Uterus (tissue), 3 donors: ENCODE measurements at regions not wholly inside any gene's neighbourhood (a gene's known extent, or its start where the extent isn't known, plus 50 kb on each side); places are given as distances from the start of the nearest gene placed in this dataset.

Experiments used
- DNase-seq, 2 donors: peaks; one replicate each; pipeline ENCODE4 v3.0.0-alpha.2; 2019 to 2020
- H3K27ac ChIP-seq, 2 donors: fragments of 200-600 bp; sonication (generic); 1 replicate in 1 of 2; 2 replicates in 1 of 2; pipeline ENCODE4 v1.5.1; 2016 to 2018
- H3K27me3 ChIP-seq, 2 donors: fragments of 200-600 bp; sonication (generic); one replicate each; pipeline ENCODE4 v1.5.1; 2018 to 2019; ENCODE audit warnings: control low read depth in 1 of 2
- H3K36me3 ChIP-seq, 2 donors: fragments of 200-600 bp; sonication (generic); one replicate each; pipeline ENCODE4 v1.5.1; 2019; ENCODE audit warnings: control low read depth in 1 of 2
- H3K4me1 ChIP-seq, 2 donors: fragments of 200-600 bp; sonication (generic); one replicate each; pipeline ENCODE4 v1.5.1; 2018 to 2019; ENCODE audit warnings: control low read depth in 1 of 2
- H3K4me3 ChIP-seq, 2 donors: fragments of 200-600 bp; sonication (generic); 1 replicate in 1 of 2; 2 replicates in 1 of 2; pipeline ENCODE4 v1.5.1; 2018 to 2019; ENCODE audit warnings: mild to moderate bottlenecking in 1 of 2
- H3K9me3 ChIP-seq, 2 donors: fragments of 200-600 bp; sonication (generic); one replicate each; pipeline ENCODE4 v1.5.1; 2019; ENCODE audit warnings: control low read depth in 1 of 2
- POLR2A ChIP-seq, 2 donors: fragments of 450-650 bp; IDR thresholded peaks; one replicate each; pipeline ENCODE4 v1.6.1; 2016; ENCODE audit warnings: antibody characterized with exemption in 2 of 2, mild to moderate bottlenecking in 1 of 2, moderate library complexity in 1 of 2
- intact Hi-C: fragments of 100-400 bp; cut with DNase I; formaldehyde crosslinking; loops from one replicate; pipeline ENCODE4 v1.15.1; 2023; ENCODE audit warnings: low total_unique reads
- TF ChIP-seq, protein P1 (sequence below), 4 experiments: fragments of 200-600 bp in 2 of 4; fragments of 450-650 bp in 2 of 4; sonication (generic) in 2 of 4; IDR thresholded peaks; one replicate each; pipeline ENCODE4 v1.5.1; 2016 to 2019; ENCODE audit warnings: antibody characterized with exemption in 4 of 4, mild to moderate bottlenecking in 2 of 4, moderate library complexity in 1 of 4
- donor health status: DM: yes; HTN: yes; CAD: no.

DNA sequence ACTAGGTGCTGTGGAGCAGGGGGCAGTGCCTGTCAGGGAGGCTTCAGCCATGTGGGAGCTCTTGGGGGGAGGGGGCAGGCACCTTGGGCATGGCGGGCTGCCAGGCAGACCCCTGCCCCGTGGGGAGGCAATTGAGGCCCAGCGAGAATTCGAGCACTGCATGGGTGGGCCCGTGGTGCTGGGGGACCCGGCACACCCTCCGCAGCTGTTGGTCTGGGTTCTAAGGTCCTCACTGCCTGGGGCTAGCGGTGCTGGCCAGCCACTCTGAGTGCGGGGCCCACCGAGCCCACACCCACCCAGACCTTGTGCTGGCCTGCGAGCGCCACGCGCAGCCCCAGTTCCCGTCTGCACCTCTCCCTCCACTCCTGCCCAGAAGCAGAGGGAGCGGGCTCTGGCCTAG is 835.5 kb upstream of the CNTN5 start:
- DNase-seq = no peak
- Histone ChIP-seq H3K36me3 (peaks cover 0 to 2% of the 10 kb centered on the region in 2 donors), H3K27ac (no peak overlapping the region), H3K4me1 (no peaks in the 10 kb centered on the region), H3K4me3 (no peak overlapping the region), H3K9me3 (no peaks in the 10 kb centered on the region), H3K27me3 (no peaks in the 10 kb centered on the region)
- no peak for TF ChIP-seq POLR2A (IDR thresholded peaks at IDR 0.05)
- TF ChIP-seq, protein P1, sequence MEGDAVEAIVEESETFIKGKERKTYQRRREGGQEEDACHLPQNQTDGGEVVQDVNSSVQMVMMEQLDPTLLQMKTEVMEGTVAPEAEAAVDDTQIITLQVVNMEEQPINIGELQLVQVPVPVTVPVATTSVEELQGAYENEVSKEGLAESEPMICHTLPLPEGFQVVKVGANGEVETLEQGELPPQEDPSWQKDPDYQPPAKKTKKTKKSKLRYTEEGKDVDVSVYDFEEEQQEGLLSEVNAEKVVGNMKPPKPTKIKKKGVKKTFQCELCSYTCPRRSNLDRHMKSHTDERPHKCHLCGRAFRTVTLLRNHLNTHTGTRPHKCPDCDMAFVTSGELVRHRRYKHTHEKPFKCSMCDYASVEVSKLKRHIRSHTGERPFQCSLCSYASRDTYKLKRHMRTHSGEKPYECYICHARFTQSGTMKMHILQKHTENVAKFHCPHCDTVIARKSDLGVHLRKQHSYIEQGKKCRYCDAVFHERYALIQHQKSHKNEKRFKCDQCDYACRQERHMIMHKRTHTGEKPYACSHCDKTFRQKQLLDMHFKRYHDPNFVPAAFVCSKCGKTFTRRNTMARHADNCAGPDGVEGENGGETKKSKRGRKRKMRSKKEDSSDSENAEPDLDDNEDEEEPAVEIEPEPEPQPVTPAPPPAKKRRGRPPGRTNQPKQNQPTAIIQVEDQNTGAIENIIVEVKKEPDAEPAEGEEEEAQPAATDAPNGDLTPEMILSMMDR (IDR thresholded peaks at IDR 0.05) = no peak
- intact Hi-C loops = no loop called here

DNA sequence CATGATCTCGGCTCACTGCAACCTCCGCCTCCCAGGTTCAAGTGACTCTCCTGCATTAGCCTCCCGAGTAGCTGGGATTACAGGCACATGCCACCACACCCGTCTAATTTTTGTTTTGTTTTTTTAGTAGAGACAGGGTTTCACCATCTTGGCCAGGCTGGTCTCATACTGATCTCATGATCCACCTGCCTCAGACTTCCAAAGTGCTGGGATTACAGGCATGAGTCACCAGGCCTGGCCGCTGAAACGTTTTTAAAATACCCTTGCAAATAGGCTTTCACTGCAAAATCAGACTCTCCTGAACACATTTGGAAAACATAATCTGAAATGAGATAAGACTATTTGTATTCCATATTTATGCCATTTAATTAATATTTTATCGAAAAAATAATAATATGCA is 826.1 kb upstream of the CNTN5 start:
- Histone ChIP-seq H3K4me3 (no peak overlapping the region), H3K27ac (no peak overlapping the region), H3K4me1 (no peaks in the 10 kb centered on the region), H3K9me3 (no peaks in the 10 kb centered on the region), H3K27me3 (no peaks in the 10 kb centered on the region), H3K36me3 (no peaks in the 10 kb centered on the region)
- DNase-seq = no peak
- TF ChIP-seq, protein P1 (IDR thresholded peaks at IDR 0.05) = no peak
- no peak for TF ChIP-seq POLR2A (IDR thresholded peaks at IDR 0.05)
- intact Hi-C loops = no loop called here

DNA sequence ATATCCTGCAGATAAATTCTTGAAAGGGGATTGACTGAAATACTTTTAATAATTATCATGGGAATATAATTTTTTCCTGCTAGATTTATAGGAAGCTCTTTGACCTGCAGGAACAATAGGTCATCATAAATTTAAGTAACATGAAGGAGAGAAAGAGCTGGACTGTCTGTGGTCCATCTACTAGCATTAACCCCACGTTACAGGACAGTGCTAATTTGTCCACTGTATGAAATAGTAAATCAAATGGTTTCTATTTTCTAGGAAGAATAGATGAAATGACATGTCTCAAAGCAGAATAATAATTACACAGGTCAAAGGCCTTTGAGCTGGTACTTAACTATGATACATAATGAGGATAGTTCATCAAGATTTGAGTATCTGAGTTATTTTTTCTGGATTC is 825.4 kb upstream of the CNTN5 start:
- H3K27me3 ChIP-seq = no peaks in the 10 kb centered on the region
- no peak overlapping the region for H3K27ac ChIP-seq
- H3K4me3 ChIP-seq = no peak overlapping the region
- H3K36me3 ChIP-seq = no peaks in the 10 kb centered on the region
- TF ChIP-seq, protein P1 (IDR thresholded peaks at IDR 0.05) = no peak
- TF ChIP-seq POLR2A (IDR thresholded peaks at IDR 0.05) = no peak
- no peaks in the 10 kb centered on the region for H3K9me3 ChIP-seq
- DNase-seq = no peak
- no peaks in the 10 kb centered on the region for H3K4me1 ChIP-seq
- intact Hi-C loops = no loop called here

DNA sequence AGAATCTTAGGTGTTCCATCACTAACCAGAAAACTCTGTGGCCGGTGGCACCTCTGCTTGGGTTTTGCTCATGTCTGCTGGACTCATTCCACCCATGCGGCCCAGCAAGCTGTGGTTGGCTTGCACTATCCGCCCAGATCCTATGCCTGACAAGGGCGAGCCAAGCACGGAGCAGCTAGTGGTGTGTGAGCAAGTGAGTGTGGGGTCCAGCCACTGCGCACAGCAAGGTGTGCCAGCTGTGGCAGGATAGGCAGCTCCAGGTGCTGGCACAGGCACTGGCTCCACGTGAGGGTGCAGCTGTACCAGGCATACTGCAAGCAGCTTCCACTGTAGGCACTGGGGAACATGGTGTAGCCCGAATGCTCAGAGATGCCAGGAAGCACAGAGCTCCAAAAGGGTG is 813.7 kb upstream of the CNTN5 start:
- Histone ChIP-seq H3K4me3 (no peak overlapping the region), H3K27ac (no peak overlapping the region), H3K36me3 (no peaks in the 10 kb centered on the region), H3K9me3 (no peaks in the 10 kb centered on the region), H3K4me1 (no peaks in the 10 kb centered on the region), H3K27me3 (no peaks in the 10 kb centered on the region)
- TF ChIP-seq, protein P1 (IDR thresholded peaks at IDR 0.05) = no peak
- TF ChIP-seq POLR2A (IDR thresholded peaks at IDR 0.05) = no peak
- no peak for DNase-seq
- intact Hi-C loops = no loop called here

DNA sequence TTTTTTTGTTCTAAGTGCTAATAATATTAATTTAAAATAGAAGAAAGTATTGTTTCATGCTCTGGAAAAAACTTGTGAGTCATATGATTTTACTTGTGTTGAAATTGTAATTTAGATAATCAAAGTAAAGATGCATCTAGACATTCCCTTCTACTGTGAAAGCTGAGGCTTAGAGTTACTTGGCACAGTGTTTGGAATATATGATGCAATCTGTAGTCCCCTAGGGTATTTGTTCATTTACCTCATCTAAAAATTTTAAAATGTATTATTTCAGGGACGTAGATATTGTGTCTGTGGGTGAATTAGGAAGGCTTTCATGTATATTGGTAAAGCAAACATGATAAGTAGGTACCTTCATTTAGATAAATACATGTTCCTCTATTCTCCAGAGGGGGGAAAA is 793.5 kb upstream of the CNTN5 start:
- Histone ChIP-seq H3K9me3 (no peaks in the 10 kb centered on the region), H3K27ac (no peak overlapping the region), H3K36me3 (no peaks in the 10 kb centered on the region), H3K4me1 (no peaks in the 10 kb centered on the region), H3K27me3 (no peaks in the 10 kb centered on the region), H3K4me3 (no peak overlapping the region)
- no peak for DNase-seq
- intact Hi-C loops = no loop called here
- TF ChIP-seq POLR2A (IDR thresholded peaks at IDR 0.05) = no peak
- TF ChIP-seq, protein P1 (IDR thresholded peaks at IDR 0.05) = no peak
